Panc1 (cell line): ENCODE measurements at regions not wholly inside any gene's neighbourhood (a gene's known extent, or its start where the extent isn't known, plus 50 kb on each side); places are given as distances from the start of the nearest gene placed in this dataset.

Experiments used
- ATAC-seq: fragments of 200-7000 bp; cut with Tn5 transposase; 2 replicates; pipeline ENCODE4 v1.9.1; 2020; ENCODE audit warnings: mild to moderate bottlenecking, moderate library complexity
- BruUV-seq: library from RNA; stranded (reverse); fragments of 400-500 nt; replicated peaks from 2 replicates; lab custom pipeline; 2021; lab: Mats Ljungman, UMichigan
- CTCF ChIA-PET: fragments of 300-600 bp; sonication (Branson Sonifier 250); formaldehyde crosslinking; loops from one replicate; lab custom pipeline; 2022; ENCODE audit warnings: antibody characterized with exemption; lab: Charles Lee
- POLR2A ChIA-PET: fragments of 300-600 bp; sonication (Branson Sonifier 250); formaldehyde crosslinking; loops from one replicate; lab custom pipeline; 2022; ENCODE audit warnings: antibody characterized with exemption; lab: Charles Lee
- DNase-seq: peaks from one replicate; pipeline ENCODE4 v3.0.0-alpha.2; 2010; ENCODE audit warnings: low read depth, low spot score
- H3K27ac ChIP-seq: 2 replicates; pipeline ENCODE4 v1.5.1; 2011; ENCODE audit warnings: mild to moderate bottlenecking, low read length, inconsistent platforms
- H3K27me3 ChIP-seq: fragments of 200-500 bp; sonication (Bioruptor generic); 2 replicates; pipeline ENCODE4 v1.6.0; 2014; ENCODE audit warnings: low read length, inconsistent platforms; ENCODE audit not compliant: control insufficient read depth, insufficient read depth
- H3K36me3 ChIP-seq: fragments of 200-500 bp; sonication (Bioruptor generic); 2 replicates; pipeline ENCODE4 v1.5.1; 2014; ENCODE audit warnings: inconsistent platforms, mild to moderate bottlenecking, low read length, moderate library complexity; ENCODE audit not compliant: control insufficient read depth, insufficient read depth
- H3K4me1 ChIP-seq: 2 replicates; pipeline ENCODE4 v1.5.1; 2011; ENCODE audit warnings: inconsistent platforms, mild to moderate bottlenecking, low read length, moderate library complexity; ENCODE audit not compliant: control insufficient read depth, insufficient read depth
- H3K4me3 ChIP-seq, 2 experiments: 2 replicates each; pipeline ENCODE4 v1.5.1; 2011 to 2012; ENCODE audit warnings: low read depth in 2 of 2, low read length in 2 of 2, mild to moderate bottlenecking in 2 of 2, inconsistent platforms in 1 of 2, moderate library complexity in 1 of 2
- H3K9me3 ChIP-seq: fragments of 200-500 bp; sonication (Bioruptor generic); 2 replicates; pipeline ENCODE4 v1.5.1; 2014; ENCODE audit warnings: low read depth, mild to moderate bottlenecking, inconsistent platforms, low read length, moderate library complexity; ENCODE audit not compliant: control insufficient read depth, insufficient read depth
- CTCF ChIP-seq: fragments of 450-650 bp; IDR thresholded peaks from 2 replicates; pipeline ENCODE4 v1.5.1; 2017; ENCODE audit warnings: mild to moderate bottlenecking
- POLR2AphosphoS5 ChIP-seq: IDR thresholded peaks from 2 replicates; pipeline ENCODE4 v1.6.1; 2012; ENCODE audit warnings: mild to moderate bottlenecking, low read depth, low read length, moderate library complexity
- REST ChIP-seq, 2 experiments: IDR thresholded peaks; 2 replicates each; pipeline ENCODE4 v1.6.1; 2011 to 2012; ENCODE audit warnings: low read depth in 2 of 2, control low read depth in 1 of 2, low read length in 1 of 2, mild to moderate bottlenecking in 1 of 2, moderate library complexity in 1 of 2; ENCODE audit not compliant: insufficient read depth in 1 of 2
- SIN3A ChIP-seq: IDR thresholded peaks from 2 replicates; pipeline ENCODE4 v1.6.1; 2012; ENCODE audit warnings: low read depth, mild to moderate bottlenecking, low read length, moderate library complexity, borderline replicate concordance; ENCODE audit not compliant: insufficient read depth
- TCF7L2 ChIP-seq: IDR thresholded peaks from 2 replicates; pipeline ENCODE4 v1.6.1; 2011; ENCODE audit warnings: mild to moderate bottlenecking, low read depth, low read length, inconsistent platforms
- in situ Hi-C: cut with HindIII; loops from 2 replicates; pipeline ENCODE4 v1.10.0; 2016; ENCODE audit warnings: low sequenced_read_pairs, low pct_unique_long_range_greater_than_20kb
- intact Hi-C: fragments of 100-400 bp; cut with micrococcal nuclease; formaldehyde crosslinking; loops from one replicate; pipeline ENCODE4 v1.10.0; 2022; ENCODE audit not compliant: unreplicated experiment

GRCh38 chr12:46518729-46519128 lies 146.2 kb upstream of the SLC38A2 start:
- peaks cover 4% of the 10 kb centered on the region for H3K4me1 ChIP-seq
- no peak for ATAC-seq
- intact Hi-C loops = no loop called here
- no peak overlapping the region for H3K4me3 ChIP-seq
- in situ Hi-C loops = no loop called here
- H3K27ac ChIP-seq = peak overlapping the region; percentile 46; the same call in 1 of the 2 replicates
- no peak for DNase-seq
- TF ChIP-seq REST (IDR thresholded peaks at IDR 0.05; ENCODE audit: insufficient read depth in 1 of 2, low read depth in 2 of 2, low read length in 1 of 2) = no peak
- no peak for TF ChIP-seq POLR2AphosphoS5
- TF ChIP-seq TCF7L2 = no peak
- TF ChIP-seq CTCF = no peak
- no peak for TF ChIP-seq SIN3A
- POLR2A ChIA-PET = no interaction called here
- no peaks in the 10 kb centered on the region for H3K27me3 ChIP-seq
- CTCF ChIA-PET = no interaction called here
- BruUV-seq = no TSS peak
- H3K9me3 ChIP-seq = peaks cover 23% of the 10 kb centered on the region; the same call in 1 of the 2 replicates
- no peaks in the 10 kb centered on the region for H3K36me3 ChIP-seq

GRCh38 chr12:46518169-46518568 lies 145.6 kb upstream of the SLC38A2 start:
- no peak for DNase-seq
- ATAC-seq = no peak
- CTCF ChIA-PET = no interaction called here
- Histone ChIP-seq H3K27ac (peak overlapping the region; percentile 46; the same call in 1 of the 2 replicates), H3K4me1 (peaks cover 4% of the 10 kb centered on the region), H3K9me3 (peaks cover 23% of the 10 kb centered on the region; the same call in 1 of the 2 replicates), H3K4me3 (no peak overlapping the region), H3K27me3 (no peaks in the 10 kb centered on the region), H3K36me3 (no peaks in the 10 kb centered on the region)
- intact Hi-C loops (no loop called here), in situ Hi-C loops (no loop called here)
- POLR2A ChIA-PET = no interaction called here
- TF ChIP-seq SIN3A (no peak), TCF7L2 (no peak), CTCF (no peak), REST (IDR thresholded peaks at IDR 0.05; ENCODE audit: insufficient read depth in 1 of 2, low read depth in 2 of 2, low read length in 1 of 2) (no peak), POLR2AphosphoS5 (no peak)
- no TSS peak for BruUV-seq
